ENCODE measurements at regions not wholly inside any gene's neighbourhood (a gene's known extent, or its start where the extent isn't known, plus 50 kb on each side); places are given as distances from the start of the nearest gene placed in this dataset.

DNA sequence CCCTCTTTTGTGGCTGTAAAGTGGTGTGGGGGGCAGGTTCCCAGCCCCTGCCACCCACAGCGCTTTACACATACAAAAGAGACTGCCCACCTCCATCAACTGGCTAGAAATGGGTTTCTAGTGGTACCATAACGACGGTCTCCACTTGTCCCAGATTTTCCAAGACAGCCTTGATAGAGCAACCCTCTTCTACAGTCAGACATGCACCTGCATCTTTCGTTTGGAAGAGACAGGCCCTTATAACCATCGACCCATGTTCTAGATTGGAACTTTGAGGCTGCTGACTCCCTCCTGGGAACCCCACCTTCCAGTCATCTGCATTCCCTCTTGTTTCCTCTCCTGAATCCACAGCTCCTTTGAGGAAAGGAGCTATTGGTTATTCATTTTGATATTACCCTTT is 63.1 kb downstream of the GSX1 start:
- TF ChIP-seq, protein P1, sequence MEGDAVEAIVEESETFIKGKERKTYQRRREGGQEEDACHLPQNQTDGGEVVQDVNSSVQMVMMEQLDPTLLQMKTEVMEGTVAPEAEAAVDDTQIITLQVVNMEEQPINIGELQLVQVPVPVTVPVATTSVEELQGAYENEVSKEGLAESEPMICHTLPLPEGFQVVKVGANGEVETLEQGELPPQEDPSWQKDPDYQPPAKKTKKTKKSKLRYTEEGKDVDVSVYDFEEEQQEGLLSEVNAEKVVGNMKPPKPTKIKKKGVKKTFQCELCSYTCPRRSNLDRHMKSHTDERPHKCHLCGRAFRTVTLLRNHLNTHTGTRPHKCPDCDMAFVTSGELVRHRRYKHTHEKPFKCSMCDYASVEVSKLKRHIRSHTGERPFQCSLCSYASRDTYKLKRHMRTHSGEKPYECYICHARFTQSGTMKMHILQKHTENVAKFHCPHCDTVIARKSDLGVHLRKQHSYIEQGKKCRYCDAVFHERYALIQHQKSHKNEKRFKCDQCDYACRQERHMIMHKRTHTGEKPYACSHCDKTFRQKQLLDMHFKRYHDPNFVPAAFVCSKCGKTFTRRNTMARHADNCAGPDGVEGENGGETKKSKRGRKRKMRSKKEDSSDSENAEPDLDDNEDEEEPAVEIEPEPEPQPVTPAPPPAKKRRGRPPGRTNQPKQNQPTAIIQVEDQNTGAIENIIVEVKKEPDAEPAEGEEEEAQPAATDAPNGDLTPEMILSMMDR (IDR thresholded peaks at IDR 0.05; ENCODE audit: control extremely low read depth, extremely low read depth, low read depth, missing control alignments): no peak
- ChIA-PET POLR2A (no interaction called here), CTCF (interaction anchor here (0.9 to 2.9 kb wide), 2 partner anchors 14 to 25 kb away, joined by 4 to 9 read pairs; no protein-coding TSS in a partner anchor)
- no peak for DNase-seq (ENCODE audit: extremely low spot score)

DNA sequence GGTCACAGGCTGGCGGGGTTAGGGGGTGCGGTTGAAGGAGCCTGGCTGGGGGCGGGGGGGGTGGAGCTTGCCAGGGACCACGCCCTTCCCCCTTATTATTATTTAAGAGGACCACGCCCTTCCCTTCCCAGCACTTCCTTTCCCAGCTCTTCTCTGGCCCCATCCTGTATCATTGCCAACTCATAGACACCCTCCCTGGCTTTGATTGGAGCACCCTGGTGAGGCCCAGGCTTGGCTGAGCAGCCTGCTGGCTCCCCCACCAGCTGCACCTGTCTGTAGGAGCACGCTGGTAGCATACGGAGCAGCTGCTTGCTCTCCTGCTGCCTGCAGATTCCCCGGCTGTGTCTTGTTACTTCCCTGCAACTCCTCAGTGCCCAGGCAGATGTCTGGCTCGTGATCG is 62.5 kb upstream of the PDX1 start:
- POLR2A ChIA-PET: no interaction called here
- CTCF ChIA-PET: interaction anchor here (1.3 to 2.9 kb wide), 2 partner anchors 12 to 27 kb away, joined by 4 to 9 read pairs; no protein-coding TSS in a partner anchor
- TF ChIP-seq, protein P1 (IDR thresholded peaks at IDR 0.05; ENCODE audit: control extremely low read depth, extremely low read depth, low read depth, missing control alignments): no peak
- no peak for DNase-seq (ENCODE audit: extremely low spot score)

DNA sequence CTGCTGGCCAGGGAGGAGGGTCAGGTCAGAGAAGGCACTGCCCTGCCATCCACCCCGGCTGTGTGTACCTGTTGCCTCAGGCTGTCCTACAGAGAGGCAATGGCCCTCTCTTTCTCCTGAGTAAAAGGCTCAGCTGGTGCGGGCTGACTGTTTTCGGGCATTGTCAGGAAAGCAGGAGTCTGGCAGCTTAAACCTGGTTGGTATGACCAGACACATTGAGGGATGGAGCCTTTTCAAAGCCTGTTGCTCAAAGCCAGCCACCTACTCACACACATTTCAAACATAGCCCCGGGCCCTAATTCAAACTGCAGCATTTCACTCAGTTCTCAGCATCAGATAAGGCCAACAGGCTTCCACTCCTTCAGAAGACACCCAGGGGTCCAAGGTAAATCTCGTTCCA is 61.8 kb upstream of the PDX1 start:
- DNase-seq (ENCODE audit: extremely low spot score): no peak
- ChIA-PET POLR2A (no interaction called here), CTCF (interaction anchor here (2.9 kb wide), 1 partner anchor 28 kb away, joined by 9 read pairs; no protein-coding TSS in a partner anchor)
- TF ChIP-seq, protein P1 (IDR thresholded peaks at IDR 0.05; ENCODE audit: control extremely low read depth, extremely low read depth, low read depth, missing control alignments): no peak

DNA sequence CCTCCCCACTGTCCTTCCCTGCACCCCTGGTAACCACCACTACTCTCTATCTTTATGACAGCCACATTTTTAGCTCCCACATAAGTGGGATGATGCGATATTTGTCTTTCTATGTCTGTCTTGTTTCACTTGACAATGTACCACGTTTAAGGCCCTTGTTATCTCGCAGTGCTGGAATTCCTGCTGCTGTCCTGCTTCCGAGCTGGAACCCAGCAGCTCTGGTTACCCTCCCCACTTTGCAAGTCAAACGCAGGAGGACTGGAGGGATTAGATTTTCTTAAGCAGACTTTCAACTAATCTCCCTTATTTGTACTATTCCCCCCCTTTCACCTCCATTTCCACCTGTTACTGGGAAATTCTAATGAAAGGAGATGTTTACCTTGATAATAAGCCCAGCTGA is 59.1 kb upstream of the PDX1 start:
- no peak for DNase-seq (ENCODE audit: extremely low spot score)
- TF ChIP-seq, protein P1 (IDR thresholded peaks at IDR 0.05; ENCODE audit: control extremely low read depth, extremely low read depth, low read depth, missing control alignments): no peak
- ChIA-PET POLR2A (no interaction called here), CTCF (interaction anchor here (0.9 to 2.3 kb wide), 3 partner anchors 8 to 34 kb away, joined by 3 to 8 read pairs (median 5); no protein-coding TSS in a partner anchor)

DNA sequence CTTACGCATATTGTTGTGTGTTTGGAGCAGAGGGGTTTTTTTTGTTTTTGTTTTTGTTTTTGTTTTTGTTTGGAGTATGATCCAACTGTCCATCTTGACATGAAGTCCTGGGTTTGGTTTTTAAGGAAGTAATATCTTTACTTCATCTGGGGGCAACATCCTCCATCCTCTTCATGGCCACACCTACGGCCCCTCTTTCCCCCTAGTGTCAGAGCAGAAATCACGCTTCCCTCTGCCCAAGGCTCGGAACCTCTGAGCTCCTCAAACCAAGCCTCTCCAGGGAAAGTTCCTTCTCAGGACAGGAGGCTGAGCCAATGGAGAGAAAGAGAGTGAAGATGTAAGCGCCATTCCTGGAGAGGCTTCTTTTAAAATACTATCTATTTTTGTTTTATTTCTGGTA is 58.6 kb upstream of the PDX1 start:
- DNase-seq (ENCODE audit: extremely low spot score): no peak
- CTCF ChIA-PET: interaction anchor here (0.9 to 2.3 kb wide), 2 partner anchors 31 to 35 kb away, joined by 3 to 8 read pairs; no protein-coding TSS in a partner anchor
- POLR2A ChIA-PET: no interaction called here
- TF ChIP-seq, protein P1 (IDR thresholded peaks at IDR 0.05; ENCODE audit: control extremely low read depth, extremely low read depth, low read depth, missing control alignments): no peak

DNA sequence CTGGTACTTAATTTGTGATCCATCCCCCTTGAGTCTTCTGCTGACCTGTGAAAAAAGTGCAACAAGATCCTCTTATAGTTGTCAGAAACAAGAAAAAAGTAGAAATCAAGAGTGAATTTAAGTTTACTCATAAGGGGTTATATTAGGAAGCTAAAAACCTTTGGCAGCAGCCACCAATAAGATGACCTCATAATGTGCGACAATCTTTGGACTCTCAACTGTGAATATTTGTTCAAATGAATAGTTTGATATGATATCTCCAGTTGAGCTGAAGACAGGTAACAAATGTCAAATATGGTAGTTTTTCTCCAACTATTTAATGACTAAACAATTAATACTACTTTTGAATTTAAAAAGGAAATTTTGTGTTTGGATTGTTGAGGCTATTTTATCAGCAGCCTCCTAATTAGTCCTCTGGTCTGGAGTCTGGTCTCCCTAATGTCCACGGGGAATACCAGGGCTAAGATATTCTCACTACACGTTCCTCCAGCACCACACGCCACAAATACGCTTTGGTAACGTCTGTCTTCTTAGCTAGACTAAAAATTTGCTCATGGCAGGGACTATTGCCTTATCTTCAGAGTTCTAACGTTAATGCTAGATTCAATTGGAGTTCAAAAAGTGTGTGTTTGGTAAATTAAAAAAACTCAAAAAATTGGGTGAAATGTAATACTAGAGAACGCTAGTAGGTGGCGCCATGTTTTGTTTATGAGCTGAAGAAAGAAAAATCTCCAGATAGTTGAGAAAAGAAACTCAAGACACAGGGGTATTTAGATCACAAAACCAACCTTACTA is 51.0 kb upstream of the PDX1 start:
- TF ChIP-seq, protein P1 (IDR thresholded peaks at IDR 0.05; ENCODE audit: control extremely low read depth, extremely low read depth, low read depth, missing control alignments): peak; percentile 28
- ChIA-PET CTCF (interaction anchor here (0.5 to 3.2 kb wide), 13 partner anchors 9 to 118 kb away, joined by 3 to 40 read pairs (median 4); no protein-coding TSS in a partner anchor), POLR2A (no interaction called here)
- DNase-seq (ENCODE audit: extremely low spot score): peak; percentile 33

Measured in GM10248 (cell line).